Liver (tissue), 7 donors: ENCODE measurements at regions not wholly inside any gene's neighbourhood (a gene's known extent, or its start where the extent isn't known, plus 50 kb on each side); places are given as distances from the start of the nearest gene placed in this dataset.
A peak's percentile ranks its signal among the peaks of the same experiment; 100 is the strongest.

Source experiments
- DNase-seq: peaks from one replicate; pipeline ENCODE4 v3.0.0-alpha.2; 2017; ENCODE audit warnings: low spot score
- H3K27ac ChIP-seq, 2 donors: one replicate each; pipeline ENCODE4 v1.7.0; 2013; ENCODE audit warnings: inconsistent platforms in 2 of 2, low read length in 2 of 2, control low read depth in 1 of 2, low read depth in 1 of 2, mild to moderate bottlenecking in 1 of 2
- H3K27me3 ChIP-seq, 4 donors: one replicate each; pipeline versions ENCODE4 v1.6.1 to v1.7.0; 2013; ENCODE audit warnings: low read length in 3 of 4, inconsistent platforms in 1 of 4, mild to moderate bottlenecking in 1 of 4, moderate library complexity in 1 of 4; ENCODE audit not compliant: control insufficient read depth in 4 of 4, insufficient read depth in 4 of 4
- H3K36me3 ChIP-seq, 4 donors: one replicate each; pipeline versions ENCODE4 v1.6.1 to v1.7.0; 2013; ENCODE audit warnings: low read length in 3 of 4, mild to moderate bottlenecking in 3 of 4, low read depth in 1 of 4, moderate library complexity in 1 of 4; ENCODE audit not compliant: control insufficient read depth in 4 of 4, insufficient read depth in 3 of 4
- H3K4me1 ChIP-seq, 4 donors: one replicate each; pipeline versions ENCODE4 v1.6.1 to v1.7.0; 2013; ENCODE audit warnings: low read length in 3 of 4, mild to moderate bottlenecking in 3 of 4, moderate library complexity in 1 of 4; ENCODE audit not compliant: control insufficient read depth in 4 of 4, insufficient read depth in 4 of 4
- H3K4me3 ChIP-seq, 3 donors: one replicate each; pipeline versions ENCODE4 v1.6.1 to v1.7.0; 2013; ENCODE audit warnings: low read length in 3 of 3, control low read depth in 1 of 3, low read depth in 1 of 3, mild to moderate bottlenecking in 1 of 3
- H3K9ac ChIP-seq, 2 donors: one replicate each; pipeline ENCODE4 v1.7.0; 2013; ENCODE audit warnings: low read length in 2 of 2, mild to moderate bottlenecking in 2 of 2, moderate library complexity in 2 of 2, control low read depth in 1 of 2, low read depth in 1 of 2
- H3K9me3 ChIP-seq, 4 donors: one replicate each; pipeline versions ENCODE4 v1.6.1 to v1.7.0; 2013; ENCODE audit warnings: low read length in 3 of 4; ENCODE audit not compliant: control insufficient read depth in 4 of 4
- EGR1 ChIP-seq, 2 donors: IDR thresholded peaks; 2 replicates each; pipeline ENCODE4 v1.6.1; 2016 to 2018; ENCODE audit warnings: antibody characterized with exemption in 2 of 2, low read depth in 2 of 2
- FOXA1 ChIP-seq: IDR thresholded peaks from 2 replicates; pipeline ENCODE4 v1.6.1; 2016; ENCODE audit warnings: antibody characterized with exemption
- FOXA2 ChIP-seq: IDR thresholded peaks from 2 replicates; pipeline ENCODE4 v1.6.1; 2016; ENCODE audit warnings: antibody characterized with exemption
- GABPA ChIP-seq, 2 donors: IDR thresholded peaks in 1 of 2; conservative IDR thresholded peaks in 1 of 2; 2 replicates each; pipeline ENCODE4 v1.6.1; 2016; ENCODE audit warnings: antibody characterized with exemption in 2 of 2, mild to moderate bottlenecking in 1 of 2, moderate library complexity in 1 of 2
- HNF4A ChIP-seq, 2 donors: conservative IDR thresholded peaks; 2 replicates each; pipeline ENCODE4 v1.6.1; 2016; ENCODE audit warnings: antibody characterized with exemption in 2 of 2, mild to moderate bottlenecking in 2 of 2
- HNF4G ChIP-seq: IDR thresholded peaks from 2 replicates; pipeline ENCODE4 v1.6.1; 2016; ENCODE audit warnings: antibody characterized with exemption
- NR2F2 ChIP-seq: IDR thresholded peaks from 2 replicates; pipeline ENCODE4 v1.6.1; 2016; ENCODE audit warnings: antibody characterized with exemption
- RXRA ChIP-seq, 2 donors: IDR thresholded peaks; 2 replicates each; pipeline ENCODE4 v1.6.1; 2017 to 2018; ENCODE audit warnings: antibody characterized with exemption in 2 of 2, mild to moderate bottlenecking in 1 of 2
- SP1 ChIP-seq: IDR thresholded peaks from 2 replicates; pipeline ENCODE4 v1.6.1; 2018; ENCODE audit warnings: antibody characterized with exemption, mild to moderate bottlenecking
- WGBS: extraction: QIAGEN DNeasy Blood & Tissue Kit; methylation state at CpG from one replicate; pipeline ENCODE4 v1.1.7; 2013; 5-methylcytosine and 5-hydroxymethylcytosine counted together
- TF ChIP-seq, protein P1 (sequence below): IDR thresholded peaks from 2 replicates; pipeline ENCODE4 v1.6.1; 2016; ENCODE audit warnings: antibody characterized with exemption, mild to moderate bottlenecking
- TF ChIP-seq, protein P2 (sequence below): IDR thresholded peaks from 2 replicates; pipeline ENCODE4 v1.6.1; 2016; ENCODE audit warnings: antibody characterized with exemption
- donor health status: healthy.
- donor health status: healthy.
- donor health status: healthy.
- donor health status: healthy.

DNA sequence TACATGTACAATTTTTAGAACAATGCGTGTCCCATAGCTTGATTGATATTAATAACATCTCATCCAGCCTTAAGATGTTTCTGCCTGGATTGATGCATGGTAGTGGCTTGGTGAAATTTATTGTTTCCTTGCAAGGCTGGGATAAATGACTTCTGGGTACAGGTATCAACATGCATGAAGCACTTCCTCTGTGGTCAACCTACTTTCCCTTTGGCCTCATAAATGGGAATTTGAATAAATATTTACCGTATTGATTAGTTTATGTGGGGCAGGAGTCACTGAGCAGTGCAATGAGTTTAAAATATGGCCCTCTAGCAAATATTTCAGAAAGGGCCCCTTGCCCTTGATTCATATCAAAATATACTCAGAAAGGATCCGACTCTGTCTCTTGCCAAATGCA, 83.9 kb upstream of the KCNE2 start:
- peak overlapping the region in 1 of 2 donors; percentile 60 for H3K27ac ChIP-seq
- H3K4me1 ChIP-seq = peaks cover 8 to 33% (median 26%) of the 10 kb centered on the region in 4 donors
- H3K9me3 ChIP-seq = no peaks in the 10 kb centered on the region
- peak overlapping the region in 1 of 3 donors; percentile 22 for H3K4me3 ChIP-seq
- H3K36me3 ChIP-seq = no peaks in the 10 kb centered on the region
- H3K9ac ChIP-seq = no peak overlapping the region
- WGBS = 46% methylated on average over 3 of the region's 3 CpGs
- DNase-seq = no peak
- no peak for TF ChIP-seq EGR1 (IDR thresholded peaks at IDR 0.05; ENCODE audit: low read depth in 2 of 2)
- TF ChIP-seq, protein P1, sequence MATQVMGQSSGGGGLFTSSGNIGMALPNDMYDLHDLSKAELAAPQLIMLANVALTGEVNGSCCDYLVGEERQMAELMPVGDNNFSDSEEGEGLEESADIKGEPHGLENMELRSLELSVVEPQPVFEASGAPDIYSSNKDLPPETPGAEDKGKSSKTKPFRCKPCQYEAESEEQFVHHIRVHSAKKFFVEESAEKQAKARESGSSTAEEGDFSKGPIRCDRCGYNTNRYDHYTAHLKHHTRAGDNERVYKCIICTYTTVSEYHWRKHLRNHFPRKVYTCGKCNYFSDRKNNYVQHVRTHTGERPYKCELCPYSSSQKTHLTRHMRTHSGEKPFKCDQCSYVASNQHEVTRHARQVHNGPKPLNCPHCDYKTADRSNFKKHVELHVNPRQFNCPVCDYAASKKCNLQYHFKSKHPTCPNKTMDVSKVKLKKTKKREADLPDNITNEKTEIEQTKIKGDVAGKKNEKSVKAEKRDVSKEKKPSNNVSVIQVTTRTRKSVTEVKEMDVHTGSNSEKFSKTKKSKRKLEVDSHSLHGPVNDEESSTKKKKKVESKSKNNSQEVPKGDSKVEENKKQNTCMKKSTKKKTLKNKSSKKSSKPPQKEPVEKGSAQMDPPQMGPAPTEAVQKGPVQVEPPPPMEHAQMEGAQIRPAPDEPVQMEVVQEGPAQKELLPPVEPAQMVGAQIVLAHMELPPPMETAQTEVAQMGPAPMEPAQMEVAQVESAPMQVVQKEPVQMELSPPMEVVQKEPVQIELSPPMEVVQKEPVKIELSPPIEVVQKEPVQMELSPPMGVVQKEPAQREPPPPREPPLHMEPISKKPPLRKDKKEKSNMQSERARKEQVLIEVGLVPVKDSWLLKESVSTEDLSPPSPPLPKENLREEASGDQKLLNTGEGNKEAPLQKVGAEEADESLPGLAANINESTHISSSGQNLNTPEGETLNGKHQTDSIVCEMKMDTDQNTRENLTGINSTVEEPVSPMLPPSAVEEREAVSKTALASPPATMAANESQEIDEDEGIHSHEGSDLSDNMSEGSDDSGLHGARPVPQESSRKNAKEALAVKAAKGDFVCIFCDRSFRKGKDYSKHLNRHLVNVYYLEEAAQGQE = no peak
- TF ChIP-seq RXRA (IDR thresholded peaks at IDR 0.05) = peak; percentile 64
- no peak for TF ChIP-seq NR2F2
- TF ChIP-seq GABPA (IDR thresholded peaks at IDR 0.05 in 1 of 2, conservative IDR thresholded peaks at IDR 0.05 in 1 of 2) = no peak
- TF ChIP-seq SP1 = peak; percentile 72
- TF ChIP-seq FOXA2 = no peak
- TF ChIP-seq HNF4A (conservative IDR thresholded peaks at IDR 0.05) = peak in 1 of 2 donors; percentile 24
- no peak for TF ChIP-seq FOXA1
- no peaks in the 10 kb centered on the region for H3K27me3 ChIP-seq

DNA sequence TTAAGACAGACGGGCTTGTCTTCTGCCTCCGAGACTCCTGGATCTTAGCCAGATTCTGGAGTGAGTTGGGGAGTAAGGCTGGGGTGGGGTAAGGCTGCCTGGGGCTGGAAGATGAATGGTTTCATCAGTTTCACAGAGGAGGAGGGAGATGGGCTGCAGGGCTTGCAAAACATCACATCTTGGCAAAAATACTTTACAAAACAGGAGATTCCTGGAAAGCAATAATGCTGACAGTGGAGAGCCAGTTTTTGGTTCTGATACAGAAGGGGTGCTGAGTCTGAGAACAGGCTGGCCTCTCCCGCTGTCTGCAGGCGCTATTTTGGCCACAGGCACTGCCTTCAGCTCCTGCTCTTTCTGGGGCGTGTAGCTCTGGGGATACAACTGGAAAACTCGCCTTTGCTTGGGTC, 83.4 kb upstream of the KCNE2 start:
- Histone ChIP-seq H3K27me3 (no peaks in the 10 kb centered on the region), H3K9me3 (no peaks in the 10 kb centered on the region), H3K4me3 (peak overlapping the region in 1 of 3 donors; percentile 22), H3K4me1 (peaks cover 8 to 33% (median 26%) of the 10 kb centered on the region in 4 donors), H3K9ac (no peak overlapping the region), H3K36me3 (no peaks in the 10 kb centered on the region), H3K27ac (peak overlapping the region in 1 of 2 donors; percentile 60)
- DNase-seq = no peak
- 38% methylated on average over 6 of the region's 6 CpGs for WGBS
- TF ChIP-seq, protein P2, sequence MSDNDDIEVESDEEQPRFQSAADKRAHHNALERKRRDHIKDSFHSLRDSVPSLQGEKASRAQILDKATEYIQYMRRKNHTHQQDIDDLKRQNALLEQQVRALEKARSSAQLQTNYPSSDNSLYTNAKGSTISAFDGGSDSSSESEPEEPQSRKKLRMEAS = no peak
- TF ChIP-seq HNF4G (no peak), SP1 (no peak), RXRA (IDR thresholded peaks at IDR 0.05) (no peak), FOXA1 (no peak), GABPA (IDR thresholded peaks at IDR 0.05 in 1 of 2, conservative IDR thresholded peaks at IDR 0.05 in 1 of 2) (no peak), HNF4A (conservative IDR thresholded peaks at IDR 0.05) (no peak)
- TF ChIP-seq, protein P1 = no peak
